ENCODE measurements at regions not wholly inside any gene's neighbourhood (a gene's known extent, or its start where the extent isn't known, plus 50 kb on each side); places are given as distances from the start of the nearest gene placed in this dataset.

GRCh38 chr4:26215725-26216124, 105.1 kb upstream of the RBPJ start:
- TF ChIP-seq CTCF (IDR thresholded peaks at IDR 0.05; ENCODE audit: insufficient read depth, low read length) (no peak), POLR2AphosphoS5 (IDR thresholded peaks at IDR 0.05; ENCODE audit: low read depth) (no peak), REST (IDR thresholded peaks at IDR 0.05; ENCODE audit: insufficient replicate concordance, low read depth) (no peak)

Data from HL-60 (cell line).